B cell (primary cell): ENCODE measurements at regions not wholly inside any gene's neighbourhood (a gene's known extent, or its start where the extent isn't known, plus 50 kb on each side); places are given as distances from the start of the nearest gene placed in this dataset.

Experiments used
- ATAC-seq: fragments of 200-7000 bp; cut with Tn5 transposase; one replicate; pipeline ENCODE4 v1.10.0; 2021; ENCODE audit warnings: low read depth, mild to moderate bottlenecking, moderate number of reproducible peaks, moderate library complexity
- CTCF ChIA-PET: fragments of 350-600 bp; sonication (Branson Sonifier 250); formaldehyde crosslinking; loops from one replicate; lab custom pipeline; 2021; ENCODE audit warnings: antibody characterized with exemption, inconsistent platforms; lab: Charles Lee
- POLR2A ChIA-PET: fragments of 350-600 bp; sonication (Branson Sonifier 250); formaldehyde crosslinking; loops from one replicate; lab custom pipeline; 2021; ENCODE audit warnings: antibody characterized with exemption; lab: Charles Lee
- DNase-seq: peaks from one replicate; pipeline ENCODE4 v3.0.0; 2013
- H2AFZ ChIP-seq: 2 replicates; pipeline ENCODE4 v1.6.1; 2012; ENCODE audit warnings: mild to moderate bottlenecking, low read depth, low read length; ENCODE audit not compliant: insufficient read depth, poor library complexity, severe bottlenecking
- H3K27ac ChIP-seq, 2 donors: 1 replicate in 1 of 2; 2 replicates in 1 of 2; pipeline ENCODE4 v1.5.1; 2012 to 2013; ENCODE audit warnings: low read length in 2 of 2, mild to moderate bottlenecking in 2 of 2, moderate library complexity in 1 of 2
- H3K27me3 ChIP-seq, 4 experiments: fragments of 200-600 bp in 1 of 4; sonication (generic) in 1 of 4; replicated peaks in 1 of 4; 1 replicate in 2 of 4; 2 replicates in 2 of 4; pipeline versions ENCODE4 v1.6.1 to v1.7.0; 2013 to 2016; ENCODE audit warnings: low read length in 3 of 4, mild to moderate bottlenecking in 2 of 4, mixed read lengths in 1 of 4, moderate library complexity in 1 of 4; ENCODE audit not compliant: insufficient read depth in 4 of 4, control insufficient read depth in 3 of 4; ENCODE audit errors: control extremely low read depth in 1 of 4
- H3K36me3 ChIP-seq, 2 experiments: replicated peaks in 1 of 2; 1 replicate in 1 of 2; 2 replicates in 1 of 2; pipeline versions ENCODE4 v1.6.1 to v1.7.1; 2013; ENCODE audit warnings: low read length in 1 of 2; ENCODE audit not compliant: insufficient read depth in 2 of 2, control insufficient read depth in 1 of 2; ENCODE audit errors: control extremely low read depth in 1 of 2, extremely low read depth in 1 of 2
- H3K4me1 ChIP-seq, 2 donors: fragments of 200-600 bp in 1 of 2; sonication (generic) in 1 of 2; 1 replicate in 1 of 2; 2 replicates in 1 of 2; pipeline versions ENCODE4 v1.5.1 to v1.6.1; 2013 to 2017; ENCODE audit warnings: low read length in 2 of 2; ENCODE audit not compliant: control insufficient read depth in 2 of 2, insufficient read depth in 2 of 2
- H3K4me2 ChIP-seq: replicated peaks from 2 replicates; pipeline ENCODE3; 2012; ENCODE audit warnings: mild to moderate bottlenecking, low read depth, low read length; ENCODE audit not compliant: poor library complexity, severe bottlenecking
- H3K4me3 ChIP-seq, 5 experiments: fragments of 200-600 bp in 1 of 5; sonication (generic) in 1 of 5; 1 replicate in 3 of 5; 2 replicates in 2 of 5; pipeline versions ENCODE4 v1.5.1 to v1.7.0; 2011 to 2016; ENCODE audit warnings: low read length in 4 of 5, mild to moderate bottlenecking in 4 of 5, low read depth in 2 of 5, control low read depth in 1 of 5, moderate library complexity in 1 of 5; ENCODE audit not compliant: insufficient read depth in 1 of 5; ENCODE audit errors: control extremely low read depth in 1 of 5, extremely low read depth in 1 of 5
- H3K79me2 ChIP-seq: fragments of 200-600 bp; sonication (generic); one replicate; pipeline ENCODE4 v1.6.0; 2016; ENCODE audit warnings: low read length; ENCODE audit not compliant: control insufficient read depth, insufficient read depth
- H3K9ac ChIP-seq: fragments of 200-600 bp; sonication (generic); 2 replicates; pipeline ENCODE4 v1.6.1; 2017; ENCODE audit warnings: mild to moderate bottlenecking, low read length, moderate library complexity
- H3K9me3 ChIP-seq, 3 donors: one replicate each; pipeline versions ENCODE4 v1.6.1 to v1.7.1; 2013; ENCODE audit warnings: low read length in 2 of 3; ENCODE audit not compliant: control insufficient read depth in 2 of 3, insufficient read depth in 1 of 3; ENCODE audit errors: control extremely low read depth in 1 of 3
- H4K20me1 ChIP-seq: 2 replicates; pipeline ENCODE4 v1.6.0; 2012; ENCODE audit warnings: mild to moderate bottlenecking, low read length; ENCODE audit not compliant: insufficient read depth, control insufficient read depth, poor library complexity, severe bottlenecking
- H3K27ac Mint-ChIP-seq: one replicate; pipeline ENCODE4 v1.8.0; 2021; ENCODE audit warnings: mixed read lengths
- H3K27me3 Mint-ChIP-seq: one replicate; pipeline ENCODE4 v1.8.0; 2021; ENCODE audit warnings: mixed read lengths
- H3K4me1 Mint-ChIP-seq: one replicate; pipeline ENCODE4 v1.8.0; 2021; ENCODE audit warnings: mixed read lengths
- H3K4me3 Mint-ChIP-seq: one replicate; pipeline ENCODE4 v1.8.0; 2021; ENCODE audit warnings: mixed read lengths
- H3K9me3 Mint-ChIP-seq: one replicate; pipeline ENCODE4 v1.8.0; 2022; ENCODE audit warnings: mixed read lengths; ENCODE audit not compliant: insufficient read depth
- EZH2 ChIP-seq: IDR thresholded peaks from 2 replicates; pipeline ENCODE4 v1.6.1; 2012; ENCODE audit warnings: borderline replicate concordance, low read depth, mild to moderate bottlenecking, moderate library complexity, low read length; ENCODE audit not compliant: insufficient read depth, poor library complexity, severe bottlenecking
- WGBS: methylation state at CpG from one replicate; pipeline ENCODE4 v1.1.5; 2013; ENCODE audit warnings: missing lambda C conversion rate; ENCODE audit not compliant: insufficient coverage; 5-methylcytosine and 5-hydroxymethylcytosine counted together
- intact Hi-C: fragments of 100-400 bp; cut with micrococcal nuclease; formaldehyde crosslinking; loops from one replicate; pipeline ENCODE4 v1.10.0; 2022
- TF ChIP-seq, protein P1 (sequence below): fragments of 200-600 bp; IDR thresholded peaks from one replicate; pipeline ENCODE4 v1.8.0; 2022; ENCODE audit warnings: antibody characterized with exemption, mild to moderate bottlenecking

DNA sequence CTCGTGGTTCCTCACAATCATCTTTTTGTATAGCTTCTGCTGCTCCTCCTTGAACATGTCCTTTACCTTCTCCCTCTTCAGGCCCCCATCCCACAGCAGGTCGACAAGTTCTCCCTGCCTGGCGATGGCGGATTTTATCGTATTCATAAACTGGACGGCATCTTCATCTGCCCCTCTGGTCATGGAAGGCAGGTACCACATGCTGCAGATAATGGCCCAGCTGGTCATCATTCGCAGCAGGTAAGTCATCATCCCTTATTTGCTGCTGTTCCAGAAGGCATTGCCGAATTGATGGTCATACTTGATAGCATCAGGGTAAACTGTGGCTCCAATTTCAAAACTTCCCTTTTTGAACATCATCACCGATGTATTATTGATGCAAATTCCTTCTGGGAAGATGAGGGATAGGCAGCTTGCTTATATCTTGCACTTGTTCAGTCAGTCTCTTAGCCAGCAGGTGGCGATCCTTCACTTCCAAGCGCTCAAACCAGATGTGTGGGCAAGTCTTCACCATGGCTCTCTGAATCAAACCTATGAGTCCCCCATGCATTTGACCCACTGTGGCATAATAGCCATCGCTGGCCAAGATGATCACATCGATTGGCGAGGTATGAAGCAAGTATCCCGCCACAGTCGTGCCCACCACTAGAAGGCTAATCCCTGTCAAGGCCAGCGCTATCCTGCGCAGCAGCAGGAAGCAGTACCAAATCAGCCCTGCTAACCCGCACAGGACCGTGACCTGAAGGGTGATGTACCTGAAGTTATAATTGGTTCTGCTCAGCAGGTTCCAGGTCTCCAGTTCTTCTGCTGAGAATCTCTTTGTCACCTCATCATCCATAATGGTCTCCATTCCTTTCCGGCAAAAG lies 381.5 kb upstream of the STXBP6 start:
- H4K20me1 ChIP-seq = no peaks in the 10 kb centered on the region
- no peak overlapping the region for H3K27ac Mint-ChIP-seq
- no peak overlapping the region for H2AFZ ChIP-seq
- H3K9me3 Mint-ChIP-seq = peaks cover 2% of the 10 kb centered on the region
- peaks cover 0 to 16% (median 0%) of the 10 kb centered on the region in 3 donors for H3K9me3 ChIP-seq
- intact Hi-C loops = no loop called here
- H3K4me1 ChIP-seq = no peaks in the 10 kb centered on the region
- no peak overlapping the region for H3K27ac ChIP-seq
- no peak overlapping the region for H3K4me2 ChIP-seq
- ATAC-seq (no peak), DNase-seq (no peak)
- no peak overlapping the region for H3K4me3 ChIP-seq
- 85% methylated on average over 18 of the region's 21 CpGs for WGBS
- no peaks in the 10 kb centered on the region for H3K27me3 Mint-ChIP-seq
- ChIA-PET CTCF (no interaction called here), POLR2A (no interaction called here)
- no peaks in the 10 kb centered on the region for H3K79me2 ChIP-seq
- H3K36me3 ChIP-seq = no peaks in the 10 kb centered on the region
- no peaks in the 10 kb centered on the region for H3K27me3 ChIP-seq
- H3K4me3 Mint-ChIP-seq = no peak overlapping the region
- H3K9ac ChIP-seq = no peak overlapping the region
- H3K4me1 Mint-ChIP-seq = no peaks in the 10 kb centered on the region
- TF ChIP-seq, protein P1, sequence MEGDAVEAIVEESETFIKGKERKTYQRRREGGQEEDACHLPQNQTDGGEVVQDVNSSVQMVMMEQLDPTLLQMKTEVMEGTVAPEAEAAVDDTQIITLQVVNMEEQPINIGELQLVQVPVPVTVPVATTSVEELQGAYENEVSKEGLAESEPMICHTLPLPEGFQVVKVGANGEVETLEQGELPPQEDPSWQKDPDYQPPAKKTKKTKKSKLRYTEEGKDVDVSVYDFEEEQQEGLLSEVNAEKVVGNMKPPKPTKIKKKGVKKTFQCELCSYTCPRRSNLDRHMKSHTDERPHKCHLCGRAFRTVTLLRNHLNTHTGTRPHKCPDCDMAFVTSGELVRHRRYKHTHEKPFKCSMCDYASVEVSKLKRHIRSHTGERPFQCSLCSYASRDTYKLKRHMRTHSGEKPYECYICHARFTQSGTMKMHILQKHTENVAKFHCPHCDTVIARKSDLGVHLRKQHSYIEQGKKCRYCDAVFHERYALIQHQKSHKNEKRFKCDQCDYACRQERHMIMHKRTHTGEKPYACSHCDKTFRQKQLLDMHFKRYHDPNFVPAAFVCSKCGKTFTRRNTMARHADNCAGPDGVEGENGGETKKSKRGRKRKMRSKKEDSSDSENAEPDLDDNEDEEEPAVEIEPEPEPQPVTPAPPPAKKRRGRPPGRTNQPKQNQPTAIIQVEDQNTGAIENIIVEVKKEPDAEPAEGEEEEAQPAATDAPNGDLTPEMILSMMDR = no peak
- TF ChIP-seq EZH2 = no peak

DNA sequence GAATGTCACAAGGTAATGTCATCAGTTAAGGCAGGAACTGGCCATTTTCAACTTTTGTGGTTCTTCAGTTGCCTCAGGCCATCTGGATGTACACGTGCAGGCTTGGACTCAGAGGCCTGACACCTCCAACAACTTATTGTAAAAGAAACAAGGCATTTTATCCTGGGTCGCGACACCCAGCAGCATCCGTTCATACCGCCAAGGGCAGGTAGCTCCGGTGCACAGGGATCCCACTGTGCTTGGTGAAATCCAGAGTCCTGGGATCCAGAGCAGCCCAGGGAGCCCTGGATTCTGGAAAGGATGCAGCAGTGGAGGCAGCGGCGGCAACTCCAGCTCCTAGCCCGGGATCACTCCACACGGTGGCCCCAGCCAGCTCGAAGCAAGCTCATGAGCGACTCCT lies 380.9 kb upstream of the STXBP6 start:
- ATAC-seq (no peak), DNase-seq (no peak)
- no peaks in the 10 kb centered on the region for H3K36me3 ChIP-seq
- Mint-ChIP-seq H3K9me3 (peaks cover 2% of the 10 kb centered on the region), H3K27me3 (no peaks in the 10 kb centered on the region), H3K4me3 (no peak overlapping the region), H3K27ac (no peak overlapping the region), H3K4me1 (no peaks in the 10 kb centered on the region)
- TF ChIP-seq, protein P1 = no peak
- TF ChIP-seq EZH2 = no peak
- H3K4me2 ChIP-seq = no peak overlapping the region
- intact Hi-C loops = no loop called here
- peaks cover 0 to 16% (median 0%) of the 10 kb centered on the region in 3 donors for H3K9me3 ChIP-seq
- 95% methylated on average over 12 of the region's 12 CpGs for WGBS
- no peaks in the 10 kb centered on the region for H4K20me1 ChIP-seq
- CTCF ChIA-PET = no interaction called here
- H3K27me3 ChIP-seq = no peaks in the 10 kb centered on the region
- no peaks in the 10 kb centered on the region for H3K4me1 ChIP-seq
- no peaks in the 10 kb centered on the region for H3K79me2 ChIP-seq
- no peak overlapping the region for H3K27ac ChIP-seq
- POLR2A ChIA-PET = no interaction called here
- H3K9ac ChIP-seq = no peak overlapping the region
- no peak overlapping the region for H2AFZ ChIP-seq
- H3K4me3 ChIP-seq = no peak overlapping the region
